ENCODE measurements at regions not wholly inside any gene's neighbourhood (a gene's known extent, or its start where the extent isn't known, plus 50 kb on each side); places are given as distances from the start of the nearest gene placed in this dataset.

DNA sequence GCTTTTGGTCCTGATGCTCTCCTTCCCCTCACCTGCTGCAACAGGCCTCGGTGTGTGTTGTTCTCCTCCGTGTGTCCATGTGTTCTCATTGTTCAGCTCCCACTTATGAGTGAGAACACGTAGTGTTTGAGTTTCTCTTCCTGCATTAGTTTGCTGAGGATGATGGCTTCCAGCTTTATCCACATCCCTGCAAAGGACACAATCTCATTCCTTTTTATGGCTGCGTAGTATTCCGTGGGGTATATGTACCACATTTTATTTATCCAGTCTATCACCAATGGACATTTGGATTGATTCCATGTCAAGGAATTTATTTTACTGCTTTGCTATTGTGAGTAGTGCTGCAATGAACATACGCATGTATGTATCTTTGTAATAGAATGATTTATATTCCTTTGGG lies 116.9 kb upstream of the SIRPG start:
- Histone ChIP-seq H3K27me3 (no peaks in the 10 kb centered on the region), H3K36me3 (no peaks in the 10 kb centered on the region), H3K27ac (no peak overlapping the region), H3K9me3 (no peaks in the 10 kb centered on the region), H3K4me3 (no peak overlapping the region), H3K4me1 (peaks cover 0 to 8% of the 10 kb centered on the region in 2 donors)
- intact Hi-C loops (cut with DNase I; ENCODE audit: low total_unique reads) = loop anchor here (10.0 kb wide), 1 partner anchor 380 kb away; no protein-coding TSS in a partner anchor
- no peak for DNase-seq (ENCODE audit: low spot score in 2 of 2)
- TF ChIP-seq POLR2AphosphoS5 (IDR thresholded peaks at IDR 0.05) = no peak
- no peak for TF ChIP-seq POLR2A (IDR thresholded peaks at IDR 0.05)
- TF ChIP-seq, protein P1, sequence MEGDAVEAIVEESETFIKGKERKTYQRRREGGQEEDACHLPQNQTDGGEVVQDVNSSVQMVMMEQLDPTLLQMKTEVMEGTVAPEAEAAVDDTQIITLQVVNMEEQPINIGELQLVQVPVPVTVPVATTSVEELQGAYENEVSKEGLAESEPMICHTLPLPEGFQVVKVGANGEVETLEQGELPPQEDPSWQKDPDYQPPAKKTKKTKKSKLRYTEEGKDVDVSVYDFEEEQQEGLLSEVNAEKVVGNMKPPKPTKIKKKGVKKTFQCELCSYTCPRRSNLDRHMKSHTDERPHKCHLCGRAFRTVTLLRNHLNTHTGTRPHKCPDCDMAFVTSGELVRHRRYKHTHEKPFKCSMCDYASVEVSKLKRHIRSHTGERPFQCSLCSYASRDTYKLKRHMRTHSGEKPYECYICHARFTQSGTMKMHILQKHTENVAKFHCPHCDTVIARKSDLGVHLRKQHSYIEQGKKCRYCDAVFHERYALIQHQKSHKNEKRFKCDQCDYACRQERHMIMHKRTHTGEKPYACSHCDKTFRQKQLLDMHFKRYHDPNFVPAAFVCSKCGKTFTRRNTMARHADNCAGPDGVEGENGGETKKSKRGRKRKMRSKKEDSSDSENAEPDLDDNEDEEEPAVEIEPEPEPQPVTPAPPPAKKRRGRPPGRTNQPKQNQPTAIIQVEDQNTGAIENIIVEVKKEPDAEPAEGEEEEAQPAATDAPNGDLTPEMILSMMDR (IDR thresholded peaks at IDR 0.05) = no peak

DNA sequence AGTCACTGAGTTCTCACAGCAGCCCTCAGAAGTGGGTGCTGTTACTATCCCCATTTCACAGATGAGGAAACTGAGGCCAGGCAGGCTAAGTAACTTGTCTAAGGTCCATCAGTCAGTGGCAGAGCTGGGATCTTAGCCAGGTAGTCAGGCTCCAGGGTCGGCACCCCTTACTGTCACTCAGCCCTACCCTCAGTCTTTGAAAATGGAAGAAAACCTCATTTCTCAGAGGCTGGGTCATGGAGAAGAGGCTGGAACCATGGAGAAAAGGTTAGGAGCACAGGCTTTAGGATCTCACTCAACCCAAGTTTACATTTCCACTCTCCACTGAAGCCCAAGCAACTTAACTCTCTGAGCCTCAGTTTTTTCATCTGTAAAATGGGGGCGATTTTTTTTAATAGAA lies 116.2 kb upstream of the SIRPG start:
- intact Hi-C loops (cut with DNase I; ENCODE audit: low total_unique reads) = loop anchor here (10.0 kb wide), 1 partner anchor 381 kb away; no protein-coding TSS in a partner anchor
- H3K27me3 ChIP-seq = no peaks in the 10 kb centered on the region
- TF ChIP-seq POLR2A (IDR thresholded peaks at IDR 0.05) (no peak), POLR2AphosphoS5 (IDR thresholded peaks at IDR 0.05) (no peak)
- TF ChIP-seq, protein P1 (IDR thresholded peaks at IDR 0.05) = no peak
- H3K4me1 ChIP-seq = peaks cover 0 to 8% of the 10 kb centered on the region in 2 donors
- H3K9me3 ChIP-seq = no peaks in the 10 kb centered on the region
- H3K4me3 ChIP-seq = no peak overlapping the region
- H3K27ac ChIP-seq = no peak overlapping the region
- no peak for DNase-seq (ENCODE audit: low spot score in 2 of 2)
- H3K36me3 ChIP-seq = no peaks in the 10 kb centered on the region

DNA sequence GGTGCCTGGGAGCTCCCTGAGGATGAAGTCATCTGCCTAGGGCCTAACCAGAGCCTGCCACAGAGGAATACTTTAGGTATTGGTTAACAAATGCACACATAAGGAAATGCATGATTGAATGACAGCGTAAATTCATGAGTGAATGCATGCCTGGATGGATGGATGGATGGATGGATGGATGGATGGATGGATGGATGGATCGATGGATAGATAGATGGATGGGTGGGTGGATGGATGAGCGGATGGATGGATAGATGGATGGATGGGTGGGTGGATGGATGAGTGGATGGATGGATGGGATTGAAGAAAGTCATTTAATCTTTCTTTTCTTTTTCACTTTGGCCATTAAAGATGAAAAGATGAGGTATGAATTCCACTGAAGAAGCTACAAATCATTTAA lies 111.9 kb upstream of the SIRPG start:
- intact Hi-C loops (cut with DNase I; ENCODE audit: low total_unique reads) = no loop called here
- H3K4me3 ChIP-seq = no peak overlapping the region

DNA sequence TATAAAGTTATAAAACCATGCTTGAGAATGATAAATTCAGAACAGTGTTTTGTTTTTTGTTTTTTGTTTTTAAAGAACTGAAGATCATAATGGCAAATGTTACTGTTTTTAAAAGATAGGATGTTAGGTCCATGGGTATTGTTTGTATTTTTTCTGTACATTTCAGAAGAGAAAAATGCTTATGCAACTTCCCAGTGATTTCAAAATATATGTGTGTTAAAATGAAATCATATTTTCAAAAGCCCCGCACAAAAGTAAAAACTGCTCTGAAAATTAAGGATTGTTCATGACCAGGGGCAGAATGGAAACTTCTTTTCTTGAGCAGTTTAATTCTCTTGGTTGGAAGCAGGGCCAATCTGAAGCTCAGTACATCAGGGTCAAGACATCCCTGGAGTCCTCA lies 109.2 kb upstream of the SIRPG start:
- Histone ChIP-seq H3K36me3 (no peaks in the 10 kb centered on the region), H3K4me3 (no peak overlapping the region), H3K27ac (no peak overlapping the region), H3K4me1 (no peaks in the 10 kb centered on the region), H3K27me3 (no peaks in the 10 kb centered on the region), H3K9me3 (no peaks in the 10 kb centered on the region)
- intact Hi-C loops (cut with DNase I; ENCODE audit: low total_unique reads) = no loop called here
- no peak for DNase-seq (ENCODE audit: low spot score in 2 of 2)
- TF ChIP-seq POLR2A (IDR thresholded peaks at IDR 0.05) (no peak), POLR2AphosphoS5 (IDR thresholded peaks at IDR 0.05) (no peak)
- TF ChIP-seq, protein P1 (IDR thresholded peaks at IDR 0.05) = no peak

More for the DNA sequence above, 111.9 kb upstream of the SIRPG start:
- H3K36me3 ChIP-seq = no peaks in the 10 kb centered on the region
- no peaks in the 10 kb centered on the region for H3K9me3 ChIP-seq
- TF ChIP-seq, protein P1 (IDR thresholded peaks at IDR 0.05) = no peak
- TF ChIP-seq POLR2A (IDR thresholded peaks at IDR 0.05) = no peak
- DNase-seq (ENCODE audit: low spot score in 2 of 2) = no peak
- H3K4me1 ChIP-seq = no peaks in the 10 kb centered on the region
- no peak overlapping the region for H3K27ac ChIP-seq
- H3K27me3 ChIP-seq = no peaks in the 10 kb centered on the region

DNA sequence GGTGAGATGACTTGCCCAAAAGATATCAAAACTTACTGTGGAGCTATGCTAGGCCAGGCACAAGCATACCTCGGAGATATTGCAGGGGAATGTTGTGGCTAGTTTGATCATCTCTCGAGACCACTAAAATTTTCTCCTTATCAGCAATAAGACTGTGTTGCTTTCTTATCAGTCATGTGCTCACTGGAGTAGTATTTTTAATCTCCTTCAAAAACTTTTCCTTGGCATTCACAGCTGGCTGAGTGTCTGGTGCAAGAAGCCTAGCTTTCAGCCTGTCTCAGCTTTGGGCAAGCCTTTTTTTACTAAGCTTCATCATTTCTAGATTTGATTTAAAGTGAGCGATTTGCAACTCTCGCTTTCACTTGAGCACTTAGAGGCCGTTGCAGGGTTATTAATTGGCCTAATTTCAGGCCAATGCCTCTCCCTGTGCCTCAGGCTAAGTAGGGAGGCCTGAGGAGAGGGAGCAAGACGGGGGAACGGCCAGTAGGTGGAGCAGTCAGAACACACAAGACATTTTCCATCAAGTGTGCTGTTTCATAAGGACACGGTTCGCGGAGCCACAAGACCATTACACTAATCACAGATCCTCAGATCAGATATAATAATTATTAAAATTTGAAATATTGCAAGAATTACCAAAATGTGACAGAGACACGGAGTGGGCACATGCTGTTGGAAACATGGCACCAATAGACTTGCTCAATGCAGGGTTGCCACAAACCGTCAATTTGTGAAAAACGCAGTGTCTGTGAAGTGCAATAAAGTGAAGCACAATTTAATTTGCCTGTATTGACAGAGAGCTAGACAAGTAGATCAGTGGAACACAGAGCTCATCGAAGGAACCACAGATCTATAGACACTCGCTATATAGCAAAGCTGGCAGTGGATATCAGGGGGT lies 106.8 kb upstream of the SIRPG start:
- intact Hi-C loops (cut with DNase I; ENCODE audit: low total_unique reads) = no loop called here
- Histone ChIP-seq H3K4me3 (no peak overlapping the region), H3K27ac (no peak overlapping the region), H3K9me3 (no peaks in the 10 kb centered on the region), H3K36me3 (no peaks in the 10 kb centered on the region), H3K27me3 (no peaks in the 10 kb centered on the region), H3K4me1 (no peaks in the 10 kb centered on the region)
- TF ChIP-seq POLR2AphosphoS5 (IDR thresholded peaks at IDR 0.05) = no peak
- TF ChIP-seq, protein P1 (IDR thresholded peaks at IDR 0.05) = peak; percentile 40 to 49 (median 44)
- no peak for TF ChIP-seq POLR2A (IDR thresholded peaks at IDR 0.05)
- peak; percentile 53 to 59 for DNase-seq (ENCODE audit: low spot score in 2 of 2)
